Fibroblast of lung (primary cell): ENCODE measurements at regions not wholly inside any gene's neighbourhood (a gene's known extent, or its start where the extent isn't known, plus 50 kb on each side); places are given as distances from the start of the nearest gene placed in this dataset.

ENCODE experiments used
- DNase-seq, 2 donors: peaks; one replicate each; pipeline versions ENCODE4 v3.0.0 to v3.0.0-alpha.2; 2010; ENCODE audit warnings: low read depth in 2 of 2
- H2AFZ ChIP-seq: 2 replicates; pipeline ENCODE4 v1.5.1; 2012; ENCODE audit warnings: low read length, control low read depth, inconsistent platforms
- H3K27ac ChIP-seq: 2 replicates; pipeline ENCODE4 v1.5.1; 2011; ENCODE audit warnings: low read length, control low read depth; ENCODE audit not compliant: insufficient read depth
- H3K27me3 ChIP-seq: 2 replicates; pipeline ENCODE4 v1.5.1; 2011; ENCODE audit warnings: mild to moderate bottlenecking, low read length; ENCODE audit not compliant: control insufficient read depth, insufficient read depth
- H3K36me3 ChIP-seq: 2 replicates; pipeline ENCODE4 v1.5.1; 2011; ENCODE audit warnings: low read length; ENCODE audit not compliant: control insufficient read depth, insufficient read depth
- H3K4me1 ChIP-seq: 2 replicates; pipeline ENCODE4 v1.5.1; 2011; ENCODE audit warnings: low read length; ENCODE audit not compliant: control insufficient read depth, insufficient read depth; ENCODE audit errors: extremely low read depth
- H3K4me2 ChIP-seq: 2 replicates; pipeline ENCODE4 v1.5.1; 2011; ENCODE audit warnings: low read length, control low read depth; ENCODE audit not compliant: insufficient read depth; ENCODE audit errors: extremely low read depth
- H3K4me3 ChIP-seq, 4 experiments: fragments of 200-600 bp in 1 of 4; sonication (generic) in 1 of 4; replicated peaks in 1 of 4; 2 replicates each; pipeline ENCODE4 v1.5.1; 2011 to 2016; ENCODE audit warnings: low read length in 4 of 4, low read depth in 3 of 4, mild to moderate bottlenecking in 3 of 4, control low read depth in 2 of 4, inconsistent platforms in 1 of 4, mixed read lengths in 1 of 4; ENCODE audit not compliant: insufficient read depth in 1 of 4; ENCODE audit errors: control extremely low read depth in 1 of 4
- H3K79me2 ChIP-seq: 2 replicates; pipeline ENCODE4 v1.5.1; 2012; ENCODE audit warnings: mild to moderate bottlenecking, low read length, inconsistent platforms; ENCODE audit not compliant: control insufficient read depth, insufficient read depth
- H3K9ac ChIP-seq: 2 replicates; pipeline ENCODE4 v1.5.1; 2011; ENCODE audit warnings: mild to moderate bottlenecking, low read length, control low read depth; ENCODE audit not compliant: insufficient read depth
- H3K9me3 ChIP-seq: 2 replicates; pipeline ENCODE4 v1.5.1; 2012; ENCODE audit warnings: low read depth, low read length; ENCODE audit not compliant: control insufficient read depth, insufficient read depth
- H4K20me1 ChIP-seq: 2 replicates; pipeline ENCODE4 v1.5.1; 2011; ENCODE audit warnings: low read length; ENCODE audit not compliant: control insufficient read depth, insufficient read depth; ENCODE audit errors: extremely low read depth
- EZH2 ChIP-seq: IDR thresholded peaks from 2 replicates; pipeline ENCODE4 v1.5.1; 2012; ENCODE audit warnings: low read length, control low read depth, mild to moderate bottlenecking; ENCODE audit errors: missing control alignments
- TF ChIP-seq, protein P1 (sequence below), 2 donors: IDR thresholded peaks in 1 of 2; conservative IDR thresholded peaks in 1 of 2; 1 replicate in 1 of 2; 2 replicates in 1 of 2; pipeline ENCODE4 v1.5.1; 2011 to 2012; ENCODE audit warnings: low read length in 2 of 2, control low read depth in 1 of 2, inconsistent platforms in 1 of 2, low read depth in 1 of 2, mild to moderate bottlenecking in 1 of 2

GRCh38 chr12:91781114-91781513 lies 364.5 kb downstream of the BTG1 start:
- Histone ChIP-seq H3K79me2 (no peaks in the 10 kb centered on the region), H3K4me2 (no peak overlapping the region), H3K27ac (no peak overlapping the region), H4K20me1 (no peaks in the 10 kb centered on the region), H3K4me1 (peaks cover 7% of the 10 kb centered on the region), H3K36me3 (no peaks in the 10 kb centered on the region), H3K9me3 (no peaks in the 10 kb centered on the region), H3K9ac (no peak overlapping the region), H2AFZ (no peak overlapping the region), H3K4me3 (no peak overlapping the region), H3K27me3 (no peaks in the 10 kb centered on the region)
- TF ChIP-seq, protein P1, sequence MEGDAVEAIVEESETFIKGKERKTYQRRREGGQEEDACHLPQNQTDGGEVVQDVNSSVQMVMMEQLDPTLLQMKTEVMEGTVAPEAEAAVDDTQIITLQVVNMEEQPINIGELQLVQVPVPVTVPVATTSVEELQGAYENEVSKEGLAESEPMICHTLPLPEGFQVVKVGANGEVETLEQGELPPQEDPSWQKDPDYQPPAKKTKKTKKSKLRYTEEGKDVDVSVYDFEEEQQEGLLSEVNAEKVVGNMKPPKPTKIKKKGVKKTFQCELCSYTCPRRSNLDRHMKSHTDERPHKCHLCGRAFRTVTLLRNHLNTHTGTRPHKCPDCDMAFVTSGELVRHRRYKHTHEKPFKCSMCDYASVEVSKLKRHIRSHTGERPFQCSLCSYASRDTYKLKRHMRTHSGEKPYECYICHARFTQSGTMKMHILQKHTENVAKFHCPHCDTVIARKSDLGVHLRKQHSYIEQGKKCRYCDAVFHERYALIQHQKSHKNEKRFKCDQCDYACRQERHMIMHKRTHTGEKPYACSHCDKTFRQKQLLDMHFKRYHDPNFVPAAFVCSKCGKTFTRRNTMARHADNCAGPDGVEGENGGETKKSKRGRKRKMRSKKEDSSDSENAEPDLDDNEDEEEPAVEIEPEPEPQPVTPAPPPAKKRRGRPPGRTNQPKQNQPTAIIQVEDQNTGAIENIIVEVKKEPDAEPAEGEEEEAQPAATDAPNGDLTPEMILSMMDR (conservative IDR thresholded peaks at IDR 0.05 in 1 of 2, IDR thresholded peaks at IDR 0.05 in 1 of 2; ENCODE audit: low read depth in 1 of 2, low read length in 2 of 2): no peak
- TF ChIP-seq EZH2: no peak
- peak; percentile 18 to 45 for DNase-seq

GRCh38 chr12:91778938-91779400 lies 366.7 kb downstream of the BTG1 start:
- no peak overlapping the region for H3K9ac ChIP-seq
- peak; percentile 83 to 93 for DNase-seq
- no peak overlapping the region for H2AFZ ChIP-seq
- no peaks in the 10 kb centered on the region for H4K20me1 ChIP-seq
- no peaks in the 10 kb centered on the region for H3K36me3 ChIP-seq
- H3K4me2 ChIP-seq: peak overlapping the region; percentile 78
- H3K79me2 ChIP-seq: no peaks in the 10 kb centered on the region
- H3K4me3 ChIP-seq: peak overlapping the region in 2 of 4 experiments; percentile 4 to 21
- peaks cover 7% of the 10 kb centered on the region for H3K4me1 ChIP-seq
- no peaks in the 10 kb centered on the region for H3K9me3 ChIP-seq
- no peaks in the 10 kb centered on the region for H3K27me3 ChIP-seq
- peak overlapping the region; percentile 69 for H3K27ac ChIP-seq
- no peak for TF ChIP-seq EZH2
- TF ChIP-seq, protein P1 (conservative IDR thresholded peaks at IDR 0.05 in 1 of 2, IDR thresholded peaks at IDR 0.05 in 1 of 2; ENCODE audit: low read depth in 1 of 2, low read length in 2 of 2): no peak

DNA sequence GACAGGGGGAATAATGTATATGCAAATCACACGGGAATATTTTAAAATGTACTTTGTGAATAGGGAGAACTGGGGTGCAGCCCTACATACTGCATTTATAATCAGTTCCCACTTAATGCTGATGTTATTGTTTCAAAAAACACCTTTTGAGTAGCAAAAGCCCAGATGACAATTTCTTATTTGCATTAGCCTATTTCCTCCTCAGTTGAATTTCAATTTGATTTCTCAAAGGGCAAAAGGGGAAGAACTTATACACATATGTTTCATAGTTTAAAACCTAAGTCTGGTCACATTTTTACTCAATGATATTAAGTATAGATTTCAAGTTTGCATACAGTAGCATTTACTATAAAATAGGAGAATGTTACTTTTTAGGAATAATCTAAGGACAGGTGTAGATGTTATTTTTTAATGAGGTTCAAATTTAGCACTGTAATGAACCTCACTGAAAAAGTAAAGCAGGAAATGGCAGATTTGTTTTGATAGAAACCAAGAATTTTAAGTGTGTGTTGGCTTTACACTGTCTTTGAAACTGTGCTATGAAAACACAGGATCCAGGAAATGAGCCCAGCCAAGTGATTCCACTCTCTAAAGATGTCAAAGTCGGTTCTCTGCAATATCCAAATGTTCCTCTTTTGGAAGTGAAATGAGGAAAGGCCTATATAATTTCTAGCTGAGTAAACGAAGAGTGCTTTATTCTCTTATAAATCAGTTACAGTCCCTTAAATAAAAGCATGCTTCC lies 367.4 kb downstream of the BTG1 start:
- H2AFZ ChIP-seq: peak overlapping the region; percentile 19
- DNase-seq: peak; percentile 30 to 32
- H3K9me3 ChIP-seq: no peaks in the 10 kb centered on the region
- no peak overlapping the region for H3K9ac ChIP-seq
- no peaks in the 10 kb centered on the region for H4K20me1 ChIP-seq
- H3K4me1 ChIP-seq: peaks cover 7% of the 10 kb centered on the region
- H3K4me3 ChIP-seq: peak overlapping the region in 2 of 4 experiments; percentile 4 to 21
- no peaks in the 10 kb centered on the region for H3K36me3 ChIP-seq
- H3K27me3 ChIP-seq: no peaks in the 10 kb centered on the region
- TF ChIP-seq EZH2: no peak
- TF ChIP-seq, protein P1 (conservative IDR thresholded peaks at IDR 0.05 in 1 of 2, IDR thresholded peaks at IDR 0.05 in 1 of 2; ENCODE audit: low read depth in 1 of 2, low read length in 2 of 2): no peak
- H3K79me2 ChIP-seq: no peaks in the 10 kb centered on the region
- peak overlapping the region; percentile 78 for H3K4me2 ChIP-seq
- peak overlapping the region; percentile 69 for H3K27ac ChIP-seq
